CD4-positive, alpha-beta T cell (primary cell): ENCODE measurements at regions not wholly inside any gene's neighbourhood (a gene's known extent, or its start where the extent isn't known, plus 50 kb on each side); places are given as distances from the start of the nearest gene placed in this dataset.
"Not testable (repeated sequence)": the region's sequence is repeated elsewhere in the genome, so short reads cannot be mapped to it uniquely, and the experiment has no call there.

Experiments used
- ATAC-seq: fragments of 200-7000 bp; cut with Tn5 transposase; one replicate; pipeline ENCODE4 v1.10.0; 2022; ENCODE audit warnings: mild to moderate bottlenecking; ENCODE audit not compliant: poor library complexity
- CTCF ChIA-PET: fragments of 350-600 bp; sonication (Branson Sonifier 250); formaldehyde crosslinking; loops from one replicate; lab custom pipeline; 2021; ENCODE audit warnings: antibody characterized with exemption, inconsistent platforms; lab: Charles Lee
- POLR2A ChIA-PET: fragments of 350-600 bp; sonication (Branson Sonifier 250); formaldehyde crosslinking; loops from one replicate; lab custom pipeline; 2021; ENCODE audit warnings: antibody characterized with exemption, inconsistent platforms; lab: Charles Lee
- DNase-seq, 14 experiments: peaks; one replicate each; pipeline ENCODE4 v3.0.0-alpha.2; 2013 to 2020; ENCODE audit warnings: mixed read lengths in 2 of 14
- H3K27ac ChIP-seq, 2 donors: one replicate each; pipeline versions ENCODE4 v1.5.1 to v1.7.0; 2013; ENCODE audit warnings: low read length in 2 of 2, low read depth in 1 of 2, mild to moderate bottlenecking in 1 of 2
- H3K27me3 ChIP-seq, 2 experiments: 1 replicate in 1 of 2; 2 replicates in 1 of 2; pipeline versions ENCODE4 v1.6.1 to v1.7.0; 2013; ENCODE audit warnings: low read length in 2 of 2, control low read depth in 1 of 2, mild to moderate bottlenecking in 1 of 2, moderate library complexity in 1 of 2; ENCODE audit not compliant: insufficient read depth in 2 of 2, control insufficient read depth in 1 of 2
- H3K36me3 ChIP-seq: one replicate; pipeline ENCODE4 v1.6.1; 2013; ENCODE audit warnings: low read length, control low read depth; ENCODE audit not compliant: insufficient read depth
- H3K4me1 ChIP-seq: one replicate; pipeline ENCODE4 v1.6.1; 2013; ENCODE audit warnings: low read length, control low read depth; ENCODE audit not compliant: insufficient read depth
- H3K4me3 ChIP-seq: one replicate; pipeline ENCODE4 v1.5.1; 2013; ENCODE audit warnings: mild to moderate bottlenecking, low read length, moderate library complexity
- H3K9me3 ChIP-seq, 2 experiments: 1 replicate in 1 of 2; 2 replicates in 1 of 2; pipeline versions ENCODE4 v1.6.1 to v1.7.0; 2013; ENCODE audit warnings: low read length in 2 of 2, mild to moderate bottlenecking in 2 of 2, control low read depth in 1 of 2, moderate library complexity in 1 of 2; ENCODE audit not compliant: control insufficient read depth in 1 of 2, insufficient read depth in 1 of 2
- H3K27ac Mint-ChIP-seq: one replicate; pipeline ENCODE4 v1.8.0; 2020; ENCODE audit warnings: mixed read lengths
- H3K27me3 Mint-ChIP-seq: one replicate; pipeline ENCODE4 v1.8.0; 2021; ENCODE audit warnings: mixed read lengths
- H3K36me3 Mint-ChIP-seq: one replicate; pipeline ENCODE4 v1.8.0; 2021; ENCODE audit warnings: low read depth, mixed read lengths
- H3K4me1 Mint-ChIP-seq: one replicate; pipeline ENCODE4 v1.8.0; 2021; ENCODE audit warnings: low read depth, mixed read lengths
- H3K4me3 Mint-ChIP-seq: one replicate; pipeline ENCODE4 v1.8.0; 2020; ENCODE audit warnings: mild to moderate bottlenecking, mixed read lengths
- H3K9me3 Mint-ChIP-seq: one replicate; pipeline ENCODE4 v1.8.0; 2020; ENCODE audit warnings: mixed read lengths
- intact Hi-C, 2 experiments: fragments of 100-400 bp; cut with DNase I in 1 of 2; cut with micrococcal nuclease in 1 of 2; formaldehyde crosslinking; loops; one replicate each; pipeline versions ENCODE4 v1.15.1 to v1.9.0; 2023 to 2025; cut with DNase I, micrococcal nuclease
- TF ChIP-seq, protein P1 (sequence below): fragments of 200-600 bp; IDR thresholded peaks from one replicate; pipeline ENCODE4 v1.8.0; 2022; ENCODE audit warnings: antibody characterized with exemption, mild to moderate bottlenecking

DNA sequence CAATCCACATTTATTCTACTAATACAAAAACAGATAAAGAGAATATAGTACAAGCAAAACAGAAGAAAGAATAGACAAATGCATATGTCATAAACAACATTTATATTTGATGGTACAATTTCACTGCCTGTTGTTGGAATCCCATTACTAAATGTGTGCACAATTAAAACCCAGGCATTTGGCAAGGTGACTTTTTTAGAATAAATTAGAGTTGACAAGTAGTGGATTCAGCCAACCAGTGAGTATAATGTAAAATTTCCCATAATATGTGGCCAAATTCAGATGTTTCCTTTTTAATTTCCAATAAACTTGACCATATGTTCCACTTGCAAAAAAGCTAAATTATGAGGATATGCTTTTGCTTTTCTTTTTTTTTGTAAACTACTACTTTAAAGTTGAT lies 1578.8 kb downstream of the OLFM4 start:
- Mint-ChIP-seq H3K27ac (no peak overlapping the region), H3K9me3 (peaks cover 15% of the 10 kb centered on the region), H3K4me1 (no peaks in the 10 kb centered on the region), H3K36me3 (no peaks in the 10 kb centered on the region), H3K27me3 (no peaks in the 10 kb centered on the region), H3K4me3 (no peak overlapping the region)
- POLR2A ChIA-PET = no interaction called here
- DNase-seq (no peak), ATAC-seq (no peak)
- H3K36me3 ChIP-seq = no peaks in the 10 kb centered on the region
- H3K9me3 ChIP-seq = no peaks in the 10 kb centered on the region
- no peaks in the 10 kb centered on the region for H3K27me3 ChIP-seq
- no peaks in the 10 kb centered on the region for H3K4me1 ChIP-seq
- CTCF ChIA-PET = no interaction called here
- H3K27ac ChIP-seq = no peak overlapping the region
- TF ChIP-seq, protein P1, sequence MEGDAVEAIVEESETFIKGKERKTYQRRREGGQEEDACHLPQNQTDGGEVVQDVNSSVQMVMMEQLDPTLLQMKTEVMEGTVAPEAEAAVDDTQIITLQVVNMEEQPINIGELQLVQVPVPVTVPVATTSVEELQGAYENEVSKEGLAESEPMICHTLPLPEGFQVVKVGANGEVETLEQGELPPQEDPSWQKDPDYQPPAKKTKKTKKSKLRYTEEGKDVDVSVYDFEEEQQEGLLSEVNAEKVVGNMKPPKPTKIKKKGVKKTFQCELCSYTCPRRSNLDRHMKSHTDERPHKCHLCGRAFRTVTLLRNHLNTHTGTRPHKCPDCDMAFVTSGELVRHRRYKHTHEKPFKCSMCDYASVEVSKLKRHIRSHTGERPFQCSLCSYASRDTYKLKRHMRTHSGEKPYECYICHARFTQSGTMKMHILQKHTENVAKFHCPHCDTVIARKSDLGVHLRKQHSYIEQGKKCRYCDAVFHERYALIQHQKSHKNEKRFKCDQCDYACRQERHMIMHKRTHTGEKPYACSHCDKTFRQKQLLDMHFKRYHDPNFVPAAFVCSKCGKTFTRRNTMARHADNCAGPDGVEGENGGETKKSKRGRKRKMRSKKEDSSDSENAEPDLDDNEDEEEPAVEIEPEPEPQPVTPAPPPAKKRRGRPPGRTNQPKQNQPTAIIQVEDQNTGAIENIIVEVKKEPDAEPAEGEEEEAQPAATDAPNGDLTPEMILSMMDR = no peak
- intact Hi-C loops = no loop called here
- H3K4me3 ChIP-seq = no peak overlapping the region

DNA sequence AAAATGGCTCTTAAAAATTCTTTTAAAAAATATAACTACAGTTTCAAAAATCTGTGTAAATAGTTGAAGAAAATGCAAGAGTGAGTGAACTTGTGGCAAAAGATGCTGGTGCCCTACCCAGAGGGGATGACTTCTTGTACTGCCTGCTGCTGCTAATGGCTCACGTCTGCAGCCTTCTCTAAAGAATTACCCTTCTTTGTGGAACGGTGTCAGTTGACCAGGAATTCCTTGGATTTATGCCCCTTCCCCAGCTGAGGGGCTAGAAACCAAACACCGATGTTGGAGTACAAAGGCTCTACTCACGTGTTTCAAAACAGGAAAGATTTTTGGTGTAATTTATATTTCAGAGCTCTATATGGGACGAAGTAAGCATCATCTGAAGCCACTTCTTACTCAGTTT lies 1582.8 kb downstream of the OLFM4 start:
- Mint-ChIP-seq H3K27me3 (no peaks in the 10 kb centered on the region), H3K9me3 (peaks cover 16% of the 10 kb centered on the region), H3K27ac (no peak overlapping the region), H3K4me3 (no peak overlapping the region), H3K4me1 (no peaks in the 10 kb centered on the region), H3K36me3 (no peaks in the 10 kb centered on the region)
- H3K4me1 ChIP-seq = no peaks in the 10 kb centered on the region
- H3K4me3 ChIP-seq = no peak overlapping the region
- no peak for DNase-seq
- H3K9me3 ChIP-seq = peaks cover 0 to 3% of the 10 kb centered on the region in 2 experiments
- ChIA-PET POLR2A (no interaction called here), CTCF (no interaction called here)
- no peaks in the 10 kb centered on the region for H3K36me3 ChIP-seq
- no peak for ATAC-seq
- H3K27ac ChIP-seq = no peak overlapping the region
- intact Hi-C loops = no loop called here
- no peaks in the 10 kb centered on the region for H3K27me3 ChIP-seq
- TF ChIP-seq, protein P1 = no peak

DNA sequence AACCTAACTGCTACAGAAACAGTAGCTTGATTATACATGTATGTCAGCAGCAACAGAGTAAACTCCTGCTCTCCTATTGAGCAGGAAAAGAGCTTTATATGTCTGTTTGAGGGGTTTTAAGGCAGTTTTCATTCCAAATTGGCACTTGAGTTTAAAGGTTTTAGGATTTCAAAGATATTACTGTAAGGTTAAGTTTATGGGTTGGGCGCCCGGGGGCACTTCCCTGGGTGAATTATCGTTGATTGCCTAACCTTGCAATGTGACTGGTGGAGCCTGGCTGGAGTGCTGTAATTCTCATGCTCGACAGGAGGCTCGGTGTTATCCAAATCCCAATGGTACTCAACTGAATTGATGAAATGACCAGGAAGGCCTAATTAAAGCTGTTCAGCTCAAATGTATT lies 1586.1 kb downstream of the OLFM4 start:
- Histone ChIP-seq H3K36me3 (no peaks in the 10 kb centered on the region), H3K9me3 (peaks cover 0 to 3% of the 10 kb centered on the region in 2 experiments), H3K27me3 (no peaks in the 10 kb centered on the region), H3K4me3 (no peak overlapping the region), H3K4me1 (no peaks in the 10 kb centered on the region), H3K27ac (no peak overlapping the region)
- DNase-seq = no peak
- H3K27me3 Mint-ChIP-seq = no peaks in the 10 kb centered on the region
- H3K27ac Mint-ChIP-seq = no peak overlapping the region
- H3K9me3 Mint-ChIP-seq = peaks cover 19% of the 10 kb centered on the region
- no peak for ATAC-seq
- TF ChIP-seq, protein P1 = no peak
- no peak overlapping the region for H3K4me3 Mint-ChIP-seq
- ChIA-PET POLR2A (no interaction called here), CTCF (no interaction called here)
- intact Hi-C loops = no loop called here
- H3K4me1 Mint-ChIP-seq = no peaks in the 10 kb centered on the region
- no peaks in the 10 kb centered on the region for H3K36me3 Mint-ChIP-seq

DNA sequence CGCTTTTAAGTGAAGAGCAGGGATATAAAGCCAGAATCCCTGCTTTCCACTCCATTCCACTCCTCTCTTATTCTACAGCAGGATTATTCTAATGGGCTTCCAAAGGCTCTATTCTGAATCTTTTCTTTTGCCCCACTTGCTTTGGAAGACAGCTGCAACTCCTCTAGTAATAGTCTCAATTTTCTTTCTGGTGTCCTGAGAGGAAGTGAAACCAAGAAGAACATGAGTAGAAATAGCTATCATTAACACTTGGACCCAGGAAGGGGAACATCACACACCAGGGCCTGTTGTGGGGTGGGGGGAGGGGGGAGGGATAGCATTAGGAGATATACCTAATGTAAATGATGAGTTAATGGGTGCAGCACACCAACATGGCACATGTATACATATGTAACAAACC lies 1597.9 kb downstream of the OLFM4 start:
- DNase-seq, H3K27me3 Mint-ChIP-seq, H3K27ac Mint-ChIP-seq, CTCF ChIA-PET, POLR2A ChIA-PET, H3K27ac ChIP-seq, H3K9me3 ChIP-seq, H3K36me3 Mint-ChIP-seq, H3K9me3 Mint-ChIP-seq, H3K4me1 Mint-ChIP-seq, H3K4me1 ChIP-seq, ATAC-seq, H3K27me3 ChIP-seq, H3K4me3 Mint-ChIP-seq, intact Hi-C loops, H3K4me3 ChIP-seq, H3K36me3 ChIP-seq: not testable (repeated sequence)
